K562 (cell line): ENCODE measurements at regions not wholly inside any gene's neighbourhood (a gene's known extent, or its start where the extent isn't known, plus 50 kb on each side); places are given as distances from the start of the nearest gene placed in this dataset.
A peak's percentile ranks its signal among the peaks of the same experiment; 100 is the strongest.

Experiments used
- ATAC-seq: fragments of 200-7000 bp; cut with Tn5 transposase; 3 replicates; pipeline ENCODE4 v1.9.1; 2020; ENCODE audit warnings: moderate library complexity
- BruUV-seq: library from RNA; stranded (reverse); fragments of 400-500 nt; replicated peaks from 2 replicates; lab custom pipeline; 2021; lab: Mats Ljungman, UMichigan
- CTCF ChIA-PET: fragments of 300-600 bp; formaldehyde crosslinking; extraction: SDS; loops from one replicate; lab custom pipeline; 2021; ENCODE audit warnings: low intra/inter-chr PET ratio; lab: Yijun Ruan, JAX
- POLR2A ChIA-PET: fragments of 300-600, 350-650 bp; sonication (Branson Sonifier 250); formaldehyde crosslinking; extraction: SDS; loops from one replicate; lab custom pipeline; 2021; ENCODE audit warnings: antibody characterized with exemption, inconsistent platforms; lab: Yijun Ruan, JAX
- DNase-seq, 4 experiments: peaks; one replicate each; pipeline versions ENCODE4 v3.0.0 to v3.0.0-alpha.2; 2011 to 2018; ENCODE audit warnings: low spot score in 3 of 4, mixed read lengths in 3 of 4; ENCODE audit errors: extremely low read depth in 1 of 4
- FAIRE-seq: peaks from 2 replicates; lab custom pipeline; 2011; peaks lifted over from hg19 to GRCh38; lab: Jason Lieb, UNC
- H2AFZ ChIP-seq: 2 replicates; pipeline ENCODE4 v1.6.0; 2011; ENCODE audit warnings: low read depth, low read length, control low read depth, inconsistent platforms
- H3K27ac ChIP-seq: fragments of 200-600 bp; 3 replicates; pipeline ENCODE4 v1.8.0; 2011; ENCODE audit warnings: low read depth, mild to moderate bottlenecking, control low read depth, inconsistent platforms, low read length, moderate library complexity, mixed read lengths; ENCODE audit errors: extremely low read depth
- H3K27me3 ChIP-seq, 2 experiments: fragments of 300-600 bp in 1 of 2; 2 replicates in 1 of 2; 3 replicates in 1 of 2; pipeline versions ENCODE4 v1.6.0 to v1.8.0; 2011; ENCODE audit warnings: inconsistent platforms in 2 of 2, low read length in 2 of 2, mild to moderate bottlenecking in 1 of 2, mixed read lengths in 1 of 2, moderate library complexity in 1 of 2; ENCODE audit not compliant: control insufficient read depth in 2 of 2, insufficient read depth in 2 of 2
- H3K36me3 ChIP-seq: fragments of 300-600 bp; 3 replicates; pipeline ENCODE4 v1.8.0; 2011; ENCODE audit warnings: mild to moderate bottlenecking, low read length, inconsistent platforms; ENCODE audit not compliant: control insufficient read depth, insufficient read depth
- H3K4me1 ChIP-seq, 2 experiments: fragments of 200-600 bp in 1 of 2; replicated peaks in 1 of 2; 2 replicates in 1 of 2; 3 replicates in 1 of 2; pipeline versions ENCODE4 v1.5.1 to v1.8.0; 2011; ENCODE audit warnings: inconsistent platforms in 2 of 2, low read length in 2 of 2, mild to moderate bottlenecking in 1 of 2, mixed read lengths in 1 of 2, moderate library complexity in 1 of 2; ENCODE audit not compliant: control insufficient read depth in 2 of 2, insufficient read depth in 2 of 2
- H3K4me2 ChIP-seq: 2 replicates; pipeline ENCODE4 v1.6.1; 2011; ENCODE audit warnings: low read length, control low read depth, inconsistent platforms, mixed read lengths; ENCODE audit not compliant: insufficient read depth
- H3K4me3 ChIP-seq: fragments of 200-600 bp; sonication (generic), shearing (Covaris generic); 2 replicates; pipeline ENCODE4 v1.5.1; 2016; ENCODE audit warnings: control low read depth, inconsistent platforms
- H3K79me2 ChIP-seq: fragments of 200-600 bp; 3 replicates; pipeline ENCODE4 v1.8.0; 2011; ENCODE audit warnings: low read length, inconsistent platforms; ENCODE audit not compliant: control insufficient read depth, insufficient read depth
- H3K9ac ChIP-seq, 2 experiments: 2 replicates each; pipeline versions ENCODE4 v1.6.0 to v1.6.1; 2011; ENCODE audit warnings: low read depth in 2 of 2, low read length in 2 of 2, control low read depth in 1 of 2, inconsistent platforms in 1 of 2, mild to moderate bottlenecking in 1 of 2, mixed read lengths in 1 of 2; ENCODE audit not compliant: insufficient read depth in 1 of 2
- H3K9me1 ChIP-seq: one replicate; pipeline ENCODE4 v1.6.0; 2011; ENCODE audit warnings: inconsistent platforms, mild to moderate bottlenecking, low read length, moderate library complexity; ENCODE audit not compliant: control insufficient read depth, insufficient read depth
- H3K9me3 ChIP-seq: replicated peaks from 2 replicates; pipeline ENCODE4 v1.5.1; 2011; ENCODE audit warnings: low read depth, low read length, inconsistent platforms; ENCODE audit not compliant: control insufficient read depth, insufficient read depth
- H4K20me1 ChIP-seq: replicated peaks from 2 replicates; pipeline ENCODE4 v1.6.1; 2011; ENCODE audit warnings: low read length, inconsistent platforms, mixed read lengths; ENCODE audit not compliant: control insufficient read depth, insufficient read depth
- HMG20B ChIP-seq: fragments of 250-450 bp; sonication (Bioruptor Pico); IDR thresholded peaks from 2 replicates; pipeline ENCODE4 v1.5.0; 2021; ENCODE audit warnings: mild to moderate bottlenecking
- KDM5B ChIP-seq: fragments of 200-600 bp; sonication (generic); IDR thresholded peaks from 2 replicates; pipeline ENCODE4 v1.6.1; 2012; ENCODE audit warnings: low read depth, mild to moderate bottlenecking, moderate library complexity, low read length, control low read depth, inconsistent platforms; ENCODE audit not compliant: insufficient replicate concordance
- MCM5 ChIP-seq: fragments of 450-650 bp; IDR thresholded peaks from 2 replicates; pipeline ENCODE4 v1.6.1; 2016; ENCODE audit warnings: low read depth
- MCM7 ChIP-seq, 2 experiments: fragments of 450-650 bp; IDR thresholded peaks; 2 replicates each; pipeline ENCODE4 v1.6.1; 2016 to 2018
- PCBP1 ChIP-seq: fragments of 200-400 bp; formaldehyde crosslinking; IDR thresholded peaks from 2 replicates; pipeline ENCODE4 v1.6.1; 2018; ENCODE audit warnings: mild to moderate bottlenecking, low read depth, low read length; ENCODE audit not compliant: poor library complexity, severe bottlenecking
- RBM22 ChIP-seq: fragments of 200-400 bp; formaldehyde crosslinking; IDR thresholded peaks from 2 replicates; pipeline ENCODE4 v1.6.1; 2018; ENCODE audit warnings: low read length, low read depth; ENCODE audit not compliant: poor library complexity, severe bottlenecking
- STAT5B ChIP-seq: fragments of 250-450 bp; sonication (Bioruptor Pico); IDR thresholded peaks from 2 replicates; pipeline ENCODE4 v1.8.0; 2021; ENCODE audit warnings: mild to moderate bottlenecking, inconsistent platforms
- TFAM ChIP-seq: fragments of 250-450 bp; sonication (Bioruptor Pico); conservative IDR thresholded peaks from 2 replicates; pipeline ENCODE4 v1.5.0; 2021; ENCODE audit warnings: mild to moderate bottlenecking, moderate library complexity
- ZFP36 ChIP-seq: fragments of 150-350 bp; IDR thresholded peaks from 2 replicates; pipeline ENCODE4 v1.6.1; 2018; ENCODE audit warnings: low read length, low read depth; ENCODE audit not compliant: partially characterized antibody
- ZNF124 ChIP-seq: sonication (generic); formaldehyde crosslinking; IDR thresholded peaks from 2 replicates; pipeline ENCODE4 v1.8.1; 2022; ENCODE audit warnings: missing genetic modification reagents
- ZNF507 ChIP-seq: conservative IDR thresholded peaks from 2 replicates; pipeline ENCODE4 v1.6.1; 2017; ENCODE audit warnings: missing genetic modification characterization, missing compliant biosample characterization
- ZNF830 ChIP-seq: fragments of 250-450 bp; sonication (Bioruptor Pico); IDR thresholded peaks from 2 replicates; pipeline ENCODE4 v1.5.0; 2021; ENCODE audit warnings: mild to moderate bottlenecking
- WGBS: fragments of 100-300 bp; shearing (Covaris generic); methylation state at CpG from one replicate; pipeline ENCODE4 v1.1.6; 2016; ENCODE audit warnings: low coverage, mixed read lengths; ENCODE audit not compliant: insufficient coverage; ENCODE audit errors: missing lambda C conversion rate; 5-methylcytosine and 5-hydroxymethylcytosine counted together
- in situ Hi-C: fragments of 300-500 bp; cut with MboI; formaldehyde crosslinking; loops from 4 replicates; pipeline ENCODE4 v1.15.0; 2018; ENCODE audit warnings: inconsistent platforms, mixed read lengths
- intact Hi-C: fragments of 100-400 bp; cut with micrococcal nuclease; formaldehyde crosslinking; loops from 2 replicates; pipeline ENCODE4 v1.14.2; 2022
- TF ChIP-seq, protein P1 (sequence below): fragments of 450-650 bp; formaldehyde crosslinking; IDR thresholded peaks from 2 replicates; pipeline ENCODE4 v1.4.0; 2020; ENCODE audit warnings: mild to moderate bottlenecking, moderate library complexity

DNA sequence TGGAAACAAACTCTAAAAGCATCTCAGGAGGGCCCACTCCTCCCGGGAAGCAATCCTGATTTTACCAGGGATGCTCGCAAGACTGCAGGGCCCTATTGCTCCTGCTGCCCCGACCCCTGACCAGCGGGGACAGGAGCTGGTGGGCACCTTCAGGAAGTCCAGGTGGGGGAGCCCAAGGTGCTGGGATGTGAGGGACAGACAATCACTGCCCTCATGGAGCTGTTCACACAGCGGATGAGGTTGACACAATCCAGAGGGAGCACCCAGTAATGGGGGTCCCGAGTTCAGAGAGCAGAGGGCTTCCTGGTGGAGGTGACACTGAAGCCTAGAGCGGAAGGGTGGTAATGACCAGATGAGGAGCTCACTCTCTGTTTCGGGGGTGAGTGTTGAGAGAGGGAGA, 126.2 kb downstream of the FOXL1 start:
- no peak overlapping the region for H3K4me3 ChIP-seq
- no TSS peak for BruUV-seq
- peaks cover 19 to 66% of the 10 kb centered on the region in 2 experiments for H3K27me3 ChIP-seq
- H3K9me1 ChIP-seq: no peaks in the 10 kb centered on the region
- no peaks in the 10 kb centered on the region for H3K9me3 ChIP-seq
- POLR2A ChIA-PET: no interaction called here
- intact Hi-C loops: no loop called here
- TF ChIP-seq MCM7 (IDR thresholded peaks at IDR 0.05) (no peak), ZFP36 (peak; percentile 13), ZNF830 (no peak)
- TF ChIP-seq, protein P1, sequence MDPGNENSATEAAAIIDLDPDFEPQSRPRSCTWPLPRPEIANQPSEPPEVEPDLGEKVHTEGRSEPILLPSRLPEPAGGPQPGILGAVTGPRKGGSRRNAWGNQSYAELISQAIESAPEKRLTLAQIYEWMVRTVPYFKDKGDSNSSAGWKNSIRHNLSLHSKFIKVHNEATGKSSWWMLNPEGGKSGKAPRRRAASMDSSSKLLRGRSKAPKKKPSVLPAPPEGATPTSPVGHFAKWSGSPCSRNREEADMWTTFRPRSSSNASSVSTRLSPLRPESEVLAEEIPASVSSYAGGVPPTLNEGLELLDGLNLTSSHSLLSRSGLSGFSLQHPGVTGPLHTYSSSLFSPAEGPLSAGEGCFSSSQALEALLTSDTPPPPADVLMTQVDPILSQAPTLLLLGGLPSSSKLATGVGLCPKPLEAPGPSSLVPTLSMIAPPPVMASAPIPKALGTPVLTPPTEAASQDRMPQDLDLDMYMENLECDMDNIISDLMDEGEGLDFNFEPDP (CRISPR knock-in tag): no peak
- DNase-seq: no peak
- no peaks in the 10 kb centered on the region for H3K36me3 ChIP-seq
- FAIRE-seq: no peak
- WGBS: under 1% methylated on average over 8 of the region's 8 CpGs
- no peaks in the 10 kb centered on the region for H3K79me2 ChIP-seq
- no peaks in the 10 kb centered on the region for H3K4me1 ChIP-seq
- no peak overlapping the region for H3K4me2 ChIP-seq
- CTCF ChIA-PET: interaction anchor here (0.6 kb wide), 1 partner anchor 358 kb away, joined by 3 read pairs; no protein-coding TSS in a partner anchor
- no peak overlapping the region for H3K27ac ChIP-seq
- no peak overlapping the region for H3K9ac ChIP-seq
- no peak overlapping the region for H2AFZ ChIP-seq
- H4K20me1 ChIP-seq: no peaks in the 10 kb centered on the region
- no peak for ATAC-seq
- in situ Hi-C loops: no loop called here

DNA sequence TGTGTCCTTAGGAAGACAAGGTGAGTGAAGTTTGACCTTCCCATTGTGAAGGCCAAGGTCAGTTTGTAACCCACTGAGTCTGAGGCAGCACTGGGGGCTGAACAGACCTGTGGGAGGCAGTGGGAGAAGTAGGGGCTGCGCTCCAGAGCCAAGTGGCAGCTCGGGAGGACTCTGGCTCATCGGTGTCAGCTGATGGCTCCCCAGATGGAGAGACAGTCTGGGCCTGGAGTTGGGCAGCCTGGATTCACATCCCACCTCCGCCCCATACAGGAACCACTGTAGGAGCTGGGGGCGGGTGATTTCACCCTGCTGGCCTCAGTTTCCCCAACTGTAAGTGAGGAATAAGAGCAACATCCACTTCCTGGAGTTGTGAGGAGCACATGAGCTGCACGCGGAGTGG, 128.4 kb downstream of the FOXL1 start:
- intact Hi-C loops (no loop called here), in situ Hi-C loops (no loop called here)
- peaks cover 0 to 5% of the 10 kb centered on the region in 2 experiments; a peak in 2 of 5 replicates for H3K4me1 ChIP-seq
- no peak for DNase-seq
- no peak for FAIRE-seq
- no peaks in the 10 kb centered on the region for H3K36me3 ChIP-seq
- ChIA-PET POLR2A (no interaction called here), CTCF (no interaction called here)
- no peak overlapping the region for H3K4me3 ChIP-seq
- no peak overlapping the region for H3K9ac ChIP-seq
- WGBS: 8% methylated on average over 7 of the region's 7 CpGs
- H3K4me2 ChIP-seq: no peak overlapping the region
- H2AFZ ChIP-seq: no peak overlapping the region
- H3K79me2 ChIP-seq: no peaks in the 10 kb centered on the region
- no peak overlapping the region for H3K27ac ChIP-seq
- TF ChIP-seq HMG20B (CRISPR knock-in tag): no peak
- no peak for TF ChIP-seq KDM5B
- TF ChIP-seq TFAM (CRISPR knock-in tag): no peak
- TF ChIP-seq MCM5: no peak
- TF ChIP-seq STAT5B: no peak
- no peak for TF ChIP-seq ZNF124 (CRISPR knock-in tag)
- TF ChIP-seq RBM22: no peak
- no peak for TF ChIP-seq PCBP1
- TF ChIP-seq ZNF507 (tag): no peak
- no peaks in the 10 kb centered on the region; the same call in 1 of the 2 replicates for H4K20me1 ChIP-seq
- no peak for ATAC-seq
- BruUV-seq: no TSS peak
- no peaks in the 10 kb centered on the region for H3K9me1 ChIP-seq
- H3K9me3 ChIP-seq: no peaks in the 10 kb centered on the region
- H3K27me3 ChIP-seq: peaks cover 17 to 70% of the 10 kb centered on the region in 2 experiments; a peak in 4 of 5 replicates
